ENCODE measurements at regions not wholly inside any gene's neighbourhood (a gene's known extent, or its start where the extent isn't known, plus 50 kb on each side); places are given as distances from the start of the nearest gene placed in this dataset.

DNA sequence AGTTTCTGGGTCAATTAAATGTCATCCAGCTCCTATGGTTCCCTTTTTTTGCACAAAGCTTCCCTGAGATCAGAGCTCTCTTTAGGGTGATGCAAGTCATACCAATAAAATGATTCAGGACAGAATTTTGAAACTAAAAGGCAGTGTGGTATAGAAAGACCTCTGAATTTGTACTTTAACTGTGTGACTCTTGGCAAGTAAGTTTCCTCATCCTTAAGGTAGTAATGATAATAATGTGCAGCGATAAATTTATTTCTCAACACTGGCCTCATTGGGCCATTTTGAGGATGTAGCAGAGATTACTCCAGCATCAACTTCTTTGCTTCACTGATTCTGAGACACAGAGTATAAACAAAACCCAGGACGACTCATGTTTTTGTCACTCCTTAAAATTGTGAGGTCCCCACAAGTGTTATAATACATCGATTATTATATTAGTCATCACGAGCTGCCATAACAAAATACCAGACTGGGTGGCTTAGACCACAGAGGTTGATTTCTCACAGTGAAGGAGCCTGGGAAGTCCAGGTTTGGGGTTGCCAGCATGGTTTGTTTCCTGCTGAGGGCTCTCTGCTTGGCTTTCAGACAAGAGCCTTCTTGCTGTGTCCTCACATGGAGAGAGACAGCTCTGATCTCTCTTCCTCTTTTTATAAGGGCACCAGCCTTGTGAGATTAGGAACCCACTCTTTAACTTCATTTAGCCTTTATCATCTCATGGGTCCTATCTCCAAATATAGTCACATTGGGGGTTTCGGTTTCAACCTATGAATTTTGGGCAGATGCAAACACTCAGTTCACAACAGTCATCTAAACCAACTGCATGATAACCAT, 293.0 kb downstream of the ZNF608 start:
- no peaks in the 10 kb centered on the region for H3K4me1 ChIP-seq (ENCODE audit: control insufficient read depth, extremely low read depth, insufficient read depth, low read length)
- no peak for DNase-seq (ENCODE audit: low read depth, low spot score)
- H3K79me2 ChIP-seq (ENCODE audit: control insufficient read depth, insufficient read depth, low read length), result no peaks in the 10 kb centered on the region
- no peak overlapping the region for H3K4me2 ChIP-seq (ENCODE audit: control insufficient read depth, extremely low read depth, insufficient read depth, low read depth, low read length)
- no peak overlapping the region for H3K9ac ChIP-seq (ENCODE audit: control insufficient read depth, extremely low read depth, insufficient read depth, low read length)
- no peaks in the 10 kb centered on the region for H3K27me3 ChIP-seq (ENCODE audit: control insufficient read depth, extremely low read depth, insufficient read depth, low read length)
- no peak for FAIRE-seq
- H3K36me3 ChIP-seq (ENCODE audit: control insufficient read depth in 2 of 2, extremely low read depth in 1 of 2, insufficient read depth in 2 of 2, low read length in 2 of 2), result no peaks in the 10 kb centered on the region
- dilution Hi-C loops (cut with MboI; ENCODE audit: extremely low pct_ligation_motif_present, low sequenced_read_pairs), result no loop called here
- no peaks in the 10 kb centered on the region for H3K9me1 ChIP-seq (ENCODE audit: control insufficient read depth, extremely low read depth, insufficient read depth, low read length)
- H3K4me3 ChIP-seq (ENCODE audit: control insufficient read depth in 2 of 3, extremely low read depth in 1 of 3, insufficient read depth in 2 of 3, low read depth in 1 of 3, low read length in 3 of 3), result no peak overlapping the region
- no peaks in the 10 kb centered on the region for H4K20me1 ChIP-seq (ENCODE audit: control insufficient read depth, extremely low read depth, insufficient read depth, low read length)
- no peak overlapping the region for H2AFZ ChIP-seq (ENCODE audit: control insufficient read depth, low read length)
- no peaks in the 10 kb centered on the region for H3K9me3 ChIP-seq (ENCODE audit: control insufficient read depth, low read depth, low read length)
- no peak for TF ChIP-seq EZH2 (IDR thresholded peaks at IDR 0.05; ENCODE audit: low read length)
- TF ChIP-seq CTCF (optimal IDR thresholded peaks at IDR 0.05 in 1 of 3, IDR thresholded peaks at IDR 0.05 in 1 of 3, conservative IDR thresholded peaks at IDR 0.05 in 1 of 3; ENCODE audit: extremely low read depth in 1 of 3, insufficient read depth in 2 of 3, low read length in 3 of 3), result no peak
- no peak overlapping the region for H3K27ac ChIP-seq (ENCODE audit: control insufficient read depth, insufficient read depth, low read length)

DNA sequence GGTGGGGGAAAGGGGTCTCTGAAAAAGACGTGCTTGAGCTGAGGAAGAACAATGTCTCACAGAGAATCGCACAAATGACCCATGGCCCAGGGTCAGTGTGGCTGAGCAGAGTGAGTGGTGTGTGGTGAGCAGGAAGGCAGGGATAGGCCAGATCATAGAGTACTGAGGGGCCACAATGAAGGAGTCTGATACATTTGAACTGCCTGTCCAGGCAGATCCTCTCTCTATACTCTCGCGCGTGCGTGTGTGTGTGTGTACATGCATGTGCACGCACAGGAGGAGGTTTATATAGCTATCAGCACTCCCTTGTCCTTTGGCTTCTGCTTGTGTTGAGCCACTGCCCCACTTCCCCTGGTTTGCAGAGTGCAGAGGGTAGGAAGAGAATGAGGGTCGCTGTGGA, 294.0 kb downstream of the ZNF608 start:
- TF ChIP-seq EZH2 (IDR thresholded peaks at IDR 0.05; ENCODE audit: low read length) (no peak), CTCF (optimal IDR thresholded peaks at IDR 0.05 in 1 of 3, IDR thresholded peaks at IDR 0.05 in 1 of 3, conservative IDR thresholded peaks at IDR 0.05 in 1 of 3; ENCODE audit: extremely low read depth in 1 of 3, insufficient read depth in 2 of 3, low read length in 3 of 3) (no peak)
- H3K36me3 ChIP-seq (ENCODE audit: control insufficient read depth in 2 of 2, extremely low read depth in 1 of 2, insufficient read depth in 2 of 2, low read length in 2 of 2), result no peaks in the 10 kb centered on the region
- no peaks in the 10 kb centered on the region for H3K9me3 ChIP-seq (ENCODE audit: control insufficient read depth, low read depth, low read length)
- no peak overlapping the region for H2AFZ ChIP-seq (ENCODE audit: control insufficient read depth, low read length)
- dilution Hi-C loops (cut with MboI; ENCODE audit: extremely low pct_ligation_motif_present, low sequenced_read_pairs), result no loop called here
- H3K27ac ChIP-seq (ENCODE audit: control insufficient read depth, insufficient read depth, low read length), result no peak overlapping the region
- no peaks in the 10 kb centered on the region for H4K20me1 ChIP-seq (ENCODE audit: control insufficient read depth, extremely low read depth, insufficient read depth, low read length)
- no peak for DNase-seq (ENCODE audit: low read depth, low spot score)
- H3K4me2 ChIP-seq (ENCODE audit: control insufficient read depth, extremely low read depth, insufficient read depth, low read depth, low read length), result no peak overlapping the region
- no peaks in the 10 kb centered on the region for H3K79me2 ChIP-seq (ENCODE audit: control insufficient read depth, insufficient read depth, low read length)
- no peaks in the 10 kb centered on the region for H3K9me1 ChIP-seq (ENCODE audit: control insufficient read depth, extremely low read depth, insufficient read depth, low read length)
- H3K4me1 ChIP-seq (ENCODE audit: control insufficient read depth, extremely low read depth, insufficient read depth, low read length), result no peaks in the 10 kb centered on the region
- no peak overlapping the region for H3K4me3 ChIP-seq (ENCODE audit: control insufficient read depth in 2 of 3, extremely low read depth in 1 of 3, insufficient read depth in 2 of 3, low read depth in 1 of 3, low read length in 3 of 3)
- no peak overlapping the region for H3K9ac ChIP-seq (ENCODE audit: control insufficient read depth, extremely low read depth, insufficient read depth, low read length)
- H3K27me3 ChIP-seq (ENCODE audit: control insufficient read depth, extremely low read depth, insufficient read depth, low read length), result peaks cover 3% of the 10 kb centered on the region
- FAIRE-seq, result no peak

Data from keratinocyte (primary cell).